H1 (cell line): ENCODE measurements at regions not wholly inside any gene's neighbourhood (a gene's known extent, or its start where the extent isn't known, plus 50 kb on each side); places are given as distances from the start of the nearest gene placed in this dataset.

Experiments used
- TAF7 ChIP-seq: optimal IDR thresholded peaks from 2 replicates; pipeline ENCODE3; 2011; ENCODE audit warnings: low read depth, mild to moderate bottlenecking, inconsistent platforms, low read length, moderate library complexity, borderline replicate concordance

GRCh38 chr9:16136451-16136850 is 583.6 kb downstream of the CCDC171 start (continued):
- no peak for TF ChIP-seq TAF7
